Gastroesophageal sphincter (tissue), 4 donors: ENCODE measurements at regions not wholly inside any gene's neighbourhood (a gene's known extent, or its start where the extent isn't known, plus 50 kb on each side); places are given as distances from the start of the nearest gene placed in this dataset.

Experiments used
- ATAC-seq: fragments of 150-250 bp; one replicate; pipeline ENCODE4 v1.9.1; 2016; ENCODE audit warnings: mild to moderate bottlenecking, moderate library complexity
- H3K27ac ChIP-seq, 4 donors: fragments of 200-600 bp; sonication (generic) in 3 of 4; 1 replicate in 3 of 4; 2 replicates in 1 of 4; pipeline ENCODE4 v1.5.1; 2016 to 2019
- H3K27me3 ChIP-seq: fragments of 200-600 bp; sonication (generic); one replicate; pipeline ENCODE4 v1.5.1; 2019
- H3K36me3 ChIP-seq, 2 donors: fragments of 200-600 bp; sonication (generic); one replicate each; pipeline ENCODE4 v1.5.1; 2019; ENCODE audit warnings: control low read depth in 1 of 2
- H3K4me1 ChIP-seq, 3 donors: fragments of 200-600 bp; sonication (generic); 1 replicate in 2 of 3; 2 replicates in 1 of 3; pipeline ENCODE4 v1.5.1; 2016 to 2019; ENCODE audit warnings: control low read depth in 2 of 3
- H3K4me3 ChIP-seq, 2 donors: fragments of 200-600 bp; sonication (generic); one replicate each; pipeline ENCODE4 v1.5.1; 2019; ENCODE audit warnings: mild to moderate bottlenecking in 1 of 2, moderate library complexity in 1 of 2
- H3K9me3 ChIP-seq, 3 donors: fragments of 200-600 bp; sonication (generic); one replicate each; pipeline ENCODE4 v1.5.1; 2017 to 2019; ENCODE audit warnings: control low read depth in 2 of 3
- CTCF ChIP-seq, 4 experiments: fragments of 200-600 bp in 2 of 4; fragments of 450-650 bp in 2 of 4; sonication (generic) in 1 of 4; IDR thresholded peaks; one replicate each; pipeline ENCODE4 v1.5.1; 2017 to 2019; ENCODE audit warnings: antibody characterized with exemption in 4 of 4, mild to moderate bottlenecking in 2 of 4, moderate library complexity in 2 of 4
- EP300 ChIP-seq: sonication (generic); formaldehyde crosslinking; IDR thresholded peaks from one replicate; pipeline ENCODE4 v1.6.1; 2017; ENCODE audit warnings: antibody characterized with exemption, mild to moderate bottlenecking
- POLR2A ChIP-seq, 2 donors: fragments of 450-650 bp; IDR thresholded peaks; one replicate each; pipeline ENCODE4 v1.6.1; 2017; ENCODE audit warnings: antibody characterized with exemption in 2 of 2, mild to moderate bottlenecking in 2 of 2, moderate library complexity in 1 of 2
- POLR2AphosphoS5 ChIP-seq: sonication (generic); formaldehyde crosslinking; IDR thresholded peaks from one replicate; pipeline ENCODE4 v1.6.1; 2017; ENCODE audit warnings: antibody characterized with exemption
- WGBS, 2 donors: methylation state at CpG; one replicate each; pipeline ENCODE4 v1.1.5; 2018; ENCODE audit warnings: low coverage in 1 of 2; 5-methylcytosine and 5-hydroxymethylcytosine counted together

DNA sequence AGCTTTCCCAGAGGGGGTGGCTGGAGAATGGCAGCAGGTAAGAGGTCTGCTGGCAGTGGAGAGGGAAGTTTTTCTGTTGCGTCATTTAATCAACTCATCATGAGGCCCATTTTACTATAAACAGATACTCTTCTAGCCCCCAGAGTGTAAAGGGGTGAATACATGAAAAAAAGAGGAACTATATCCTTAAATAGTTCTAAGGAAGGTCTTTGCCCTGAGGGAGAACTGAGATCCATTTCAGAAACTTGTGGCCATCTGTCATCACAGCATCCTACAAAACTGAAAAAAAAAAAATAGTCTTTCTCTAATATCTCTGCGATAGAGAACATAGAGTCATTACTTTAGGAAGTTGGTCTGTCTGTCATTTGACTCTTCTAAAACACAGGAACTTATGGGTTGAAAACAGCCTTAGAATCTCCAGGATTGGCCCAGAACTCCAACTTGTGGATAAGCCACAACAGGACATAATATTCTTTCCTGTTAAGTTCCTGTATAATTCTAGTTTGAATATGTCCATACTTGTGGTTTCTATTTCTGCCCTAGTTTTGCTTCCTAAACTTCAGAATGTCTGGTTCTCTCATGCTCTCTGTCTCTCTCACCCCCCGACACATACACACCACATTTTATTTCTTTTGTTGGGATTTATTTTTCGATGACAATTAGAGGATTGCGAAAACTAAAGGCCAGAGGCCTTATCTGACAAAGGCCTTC, 238.5 kb upstream of the PIK3R1 start:
- no peak for TF ChIP-seq EP300
- no peak for TF ChIP-seq POLR2AphosphoS5
- TF ChIP-seq CTCF (IDR thresholded peaks at IDR 0.05), result no peak
- no peak for TF ChIP-seq POLR2A (IDR thresholded peaks at IDR 0.05)
- WGBS, 2 donors, result 86 to 90% methylated on average over 3 to 5 of the region's 5 CpGs
- H3K9me3 ChIP-seq, result no peaks in the 10 kb centered on the region
- H3K27ac ChIP-seq, result peak overlapping the region; percentile 10 to 27 (median 16)
- ATAC-seq, result no peak
- H3K4me3 ChIP-seq, result no peak overlapping the region
- peaks cover 4 to 64% (median 4%) of the 10 kb centered on the region in 3 donors for H3K4me1 ChIP-seq
- no peaks in the 10 kb centered on the region for H3K36me3 ChIP-seq
- H3K27me3 ChIP-seq, result no peaks in the 10 kb centered on the region

DNA sequence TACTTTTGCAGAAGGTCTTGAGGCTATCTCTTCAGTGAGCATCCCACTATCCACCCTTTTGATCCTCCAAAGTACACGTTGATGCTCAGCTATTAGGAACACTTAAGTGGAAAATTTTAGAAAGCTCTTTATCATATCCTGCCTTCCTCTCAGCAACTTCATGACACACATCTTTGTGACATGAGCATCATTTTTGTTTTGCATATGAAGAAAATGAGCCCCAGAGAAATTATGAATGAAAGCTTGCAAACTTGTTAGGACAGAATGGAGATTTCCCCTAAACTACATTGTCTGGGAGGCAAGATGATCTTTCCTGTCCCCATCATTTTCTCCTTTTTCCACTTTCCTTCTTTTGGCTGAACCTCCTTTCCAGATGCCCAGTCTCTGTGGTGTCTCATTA, 239.4 kb upstream of the PIK3R1 start:
- Histone ChIP-seq H3K27me3 (no peaks in the 10 kb centered on the region), H3K4me3 (no peak overlapping the region), H3K4me1 (peaks cover 7 to 68% (median 11%) of the 10 kb centered on the region in 3 donors), H3K9me3 (no peaks in the 10 kb centered on the region), H3K27ac (peak overlapping the region in 1 of 4 donors; percentile 27), H3K36me3 (no peaks in the 10 kb centered on the region)
- no peak for TF ChIP-seq EP300
- no peak for TF ChIP-seq CTCF (IDR thresholded peaks at IDR 0.05)
- TF ChIP-seq POLR2A (IDR thresholded peaks at IDR 0.05), result no peak
- no peak for TF ChIP-seq POLR2AphosphoS5
- no peak for ATAC-seq
- 42 to 86% methylated on average over 1 of the region's 1 CpG for WGBS, 2 donors

GRCh38 chr5:67974471-67974870, 241.1 kb upstream of the PIK3R1 start:
- no peaks in the 10 kb centered on the region for H3K9me3 ChIP-seq
- no peak for ATAC-seq
- no peak overlapping the region for H3K4me3 ChIP-seq
- H3K4me1 ChIP-seq, result peaks cover 13 to 69% (median 18%) of the 10 kb centered on the region in 3 donors
- no peaks in the 10 kb centered on the region for H3K36me3 ChIP-seq
- TF ChIP-seq POLR2AphosphoS5 (no peak), EP300 (no peak), CTCF (IDR thresholded peaks at IDR 0.05) (no peak), POLR2A (IDR thresholded peaks at IDR 0.05) (no peak)
- peak overlapping the region in 1 of 4 donors; percentile 65 for H3K27ac ChIP-seq
- H3K27me3 ChIP-seq, result no peaks in the 10 kb centered on the region

- no peaks in the 10 kb centered on the region for H3K27me3 ChIP-seq
- ATAC-seq, result no peak
- no peaks in the 10 kb centered on the region for H3K9me3 ChIP-seq
- H3K27ac ChIP-seq, result peak overlapping the region in 2 of 4 donors; percentile 65 to 82
- H3K36me3 ChIP-seq, result no peaks in the 10 kb centered on the region
- no peak for TF ChIP-seq CTCF (IDR thresholded peaks at IDR 0.05)
- TF ChIP-seq POLR2AphosphoS5, result no peak
- TF ChIP-seq POLR2A (IDR thresholded peaks at IDR 0.05), result no peak
- TF ChIP-seq EP300, result no peak
- H3K4me3 ChIP-seq, result no peak overlapping the region
- peaks cover 13 to 69% (median 18%) of the 10 kb centered on the region in 3 donors for H3K4me1 ChIP-seq
Measured at GRCh38 chr5:67974054-67974453, 241.5 kb upstream of the PIK3R1 start.
